A673 (cell line): ENCODE measurements at regions not wholly inside any gene's neighbourhood (a gene's known extent, or its start where the extent isn't known, plus 50 kb on each side); places are given as distances from the start of the nearest gene placed in this dataset.

Experiments
- CTCF ChIP-seq: fragments of 300-800, 200-600 bp; sonication (generic); conservative IDR thresholded peaks from 2 replicates; pipeline ENCODE4 v1.5.1; 2017; ENCODE audit warnings: low read depth, mild to moderate bottlenecking, antibody characterized with exemption, low read length, moderate library complexity, mixed read lengths
- EZH2 ChIP-seq: fragments of 200-600 bp; sonication (generic); IDR thresholded peaks from 2 replicates; pipeline ENCODE4 v1.6.1; 2017; ENCODE audit warnings: borderline replicate concordance, low read depth, mild to moderate bottlenecking, mixed read lengths, antibody characterized with exemption, low read length; ENCODE audit not compliant: poor library complexity, severe bottlenecking

- TF ChIP-seq CTCF = no peak
- no peak for TF ChIP-seq EZH2
Observed at GRCh38 chr16:55179411-55179810, 144.6 kb upstream of the IRX6 start.
